WTC11 (cell line): ENCODE measurements at regions not wholly inside any gene's neighbourhood (a gene's known extent, or its start where the extent isn't known, plus 50 kb on each side); places are given as distances from the start of the nearest gene placed in this dataset.

ENCODE experiments used
- ATAC-seq: fragments of 200-7000 bp; cut with Tn5 transposase; 2 replicates; pipeline ENCODE4 v1.10.0; 2021; ENCODE audit warnings: mild to moderate bottlenecking, moderate library complexity
- CTCF ChIA-PET: fragments of 300-600 bp; sonication (Branson Sonifier 250); formaldehyde crosslinking; loops from one replicate; lab custom pipeline; 2021; ENCODE audit warnings: antibody characterized with exemption; lab: Charles Lee
- POLR2A ChIA-PET: fragments of 350-600 bp; sonication (Branson Sonifier 250); formaldehyde crosslinking; loops from one replicate; lab custom pipeline; 2021; ENCODE audit warnings: antibody characterized with exemption; lab: Charles Lee
- DNase-seq: peaks from one replicate; pipeline ENCODE4 v3.0.0; 2021; ENCODE audit warnings: low spot score
- H3K27ac Mint-ChIP-seq: 2 replicates; pipeline ENCODE4 v1.8.0; 2021; ENCODE audit warnings: mixed read lengths
- H3K27me3 Mint-ChIP-seq: 2 replicates; pipeline ENCODE4 v1.8.0; 2021; ENCODE audit warnings: low read depth, mild to moderate bottlenecking, moderate library complexity, mixed read lengths
- H3K36me3 Mint-ChIP-seq: 2 replicates; pipeline ENCODE4 v1.8.0; 2021; ENCODE audit warnings: mixed read lengths
- H3K4me1 Mint-ChIP-seq: 2 replicates; pipeline ENCODE4 v1.8.0; 2022; ENCODE audit warnings: mixed read lengths
- H3K4me3 Mint-ChIP-seq: 2 replicates; pipeline ENCODE4 v1.8.0; 2021; ENCODE audit warnings: mild to moderate bottlenecking, moderate library complexity, mixed read lengths
- H3K9me3 Mint-ChIP-seq: 2 replicates; pipeline ENCODE4 v1.8.0; 2021; ENCODE audit warnings: mixed read lengths
- CREB1 ChIP-seq: sonication (generic); formaldehyde crosslinking; IDR thresholded peaks from 2 replicates; pipeline ENCODE4 v1.8.0; 2023; ENCODE audit warnings: mild to moderate bottlenecking, missing genetic modification reagents
- PRRX2 ChIP-seq: fragments of 250-450 bp; sonication (Bioruptor Pico); IDR thresholded peaks from 2 replicates; pipeline ENCODE4 v1.8.0; 2021; ENCODE audit warnings: mild to moderate bottlenecking
- RORB ChIP-seq: fragments of 250-450 bp; sonication (Bioruptor Pico); IDR thresholded peaks from 2 replicates; pipeline ENCODE4 v1.9.0; 2021; ENCODE audit warnings: mild to moderate bottlenecking
- SOX15 ChIP-seq: fragments of 250-450 bp; sonication (Bioruptor Pico); IDR thresholded peaks from 2 replicates; pipeline ENCODE4 v1.9.0; 2021; ENCODE audit warnings: mild to moderate bottlenecking
- ZBTB21 ChIP-seq: sonication (generic); formaldehyde crosslinking; IDR thresholded peaks from 2 replicates; pipeline ENCODE4 v1.8.1; 2023; ENCODE audit warnings: mild to moderate bottlenecking, missing genetic modification reagents, borderline replicate concordance
- TF ChIP-seq, protein P1 (sequence below): sonication (generic); formaldehyde crosslinking; IDR thresholded peaks from 2 replicates; pipeline ENCODE4 v1.8.0; 2022; ENCODE audit warnings: mild to moderate bottlenecking, missing genetic modification reagents
- TF ChIP-seq, protein P2 (sequence below): sonication (generic); formaldehyde crosslinking; IDR thresholded peaks from 2 replicates; pipeline ENCODE4 v1.8.0; 2023; ENCODE audit warnings: mild to moderate bottlenecking, missing genetic modification reagents
- TF ChIP-seq, protein P3 (sequence below): sonication (generic); formaldehyde crosslinking; IDR thresholded peaks from 2 replicates; pipeline ENCODE4 v1.8.1; 2023; ENCODE audit warnings: mild to moderate bottlenecking, missing genetic modification reagents, moderate library complexity
- TF ChIP-seq, protein P4 (sequence below): sonication (generic); formaldehyde crosslinking; IDR thresholded peaks from 2 replicates; pipeline ENCODE4 v1.8.0; 2023; ENCODE audit warnings: missing genetic modification reagents
- TF ChIP-seq, protein P5 (sequence below): sonication (generic); formaldehyde crosslinking; IDR thresholded peaks from 2 replicates; pipeline ENCODE4 v1.8.1; 2023; ENCODE audit warnings: mild to moderate bottlenecking, missing genetic modification reagents
- TF ChIP-seq, protein P6 (sequence below): sonication (generic); formaldehyde crosslinking; conservative IDR thresholded peaks from 2 replicates; pipeline ENCODE4 v1.8.1; 2023; ENCODE audit warnings: mild to moderate bottlenecking, low read depth, missing genetic modification reagents, moderate library complexity
- TF ChIP-seq, protein P7 (sequence below): sonication (generic); formaldehyde crosslinking; IDR thresholded peaks from 2 replicates; pipeline ENCODE4 v1.8.0; 2022; ENCODE audit warnings: missing genetic modification reagents
- TF ChIP-seq, protein P8 (sequence below): fragments of 250-450 bp; sonication (Bioruptor Pico); conservative IDR thresholded peaks from 2 replicates; pipeline ENCODE4 v1.9.0; 2021; ENCODE audit warnings: mild to moderate bottlenecking

DNA sequence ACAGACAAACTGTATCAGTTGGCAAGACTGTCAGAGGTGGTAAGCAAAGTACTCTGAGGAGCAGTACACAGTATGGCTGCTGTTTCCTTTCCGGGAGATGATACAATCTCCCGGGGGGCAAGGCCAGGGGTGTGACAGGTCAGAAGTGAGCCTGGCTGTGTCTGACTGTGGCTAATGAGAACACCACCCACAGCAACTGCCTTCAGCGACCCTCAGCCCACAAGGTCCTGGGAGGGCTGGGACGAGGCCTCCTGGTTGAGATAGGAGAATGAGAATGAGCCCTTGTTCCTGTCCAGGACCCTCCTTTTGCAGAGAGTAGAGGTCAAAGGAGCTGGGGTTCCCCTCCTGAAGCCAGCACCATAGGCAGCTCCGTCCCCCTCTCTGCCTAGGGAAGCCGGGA, 421.7 kb downstream of the TCERG1L start:
- Mint-ChIP-seq H3K9me3 (peaks cover 57% of the 10 kb centered on the region), H3K4me3 (no peak overlapping the region), H3K36me3 (peaks cover 59% of the 10 kb centered on the region)
- POLR2A ChIA-PET, result no interaction called here
- TF ChIP-seq SOX15 (CRISPR knock-in tag), result no peak
- no peak for TF ChIP-seq RORB (CRISPR knock-in tag)
- TF ChIP-seq PRRX2 (CRISPR knock-in tag), result no peak
- TF ChIP-seq, protein P1, sequence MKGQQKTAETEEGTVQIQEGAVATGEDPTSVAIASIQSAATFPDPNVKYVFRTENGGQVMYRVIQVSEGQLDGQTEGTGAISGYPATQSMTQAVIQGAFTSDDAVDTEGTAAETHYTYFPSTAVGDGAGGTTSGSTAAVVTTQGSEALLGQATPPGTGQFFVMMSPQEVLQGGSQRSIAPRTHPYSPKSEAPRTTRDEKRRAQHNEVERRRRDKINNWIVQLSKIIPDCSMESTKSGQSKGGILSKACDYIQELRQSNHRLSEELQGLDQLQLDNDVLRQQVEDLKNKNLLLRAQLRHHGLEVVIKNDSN (CRISPR knock-in tag), result no peak
- TF ChIP-seq, protein P2, sequence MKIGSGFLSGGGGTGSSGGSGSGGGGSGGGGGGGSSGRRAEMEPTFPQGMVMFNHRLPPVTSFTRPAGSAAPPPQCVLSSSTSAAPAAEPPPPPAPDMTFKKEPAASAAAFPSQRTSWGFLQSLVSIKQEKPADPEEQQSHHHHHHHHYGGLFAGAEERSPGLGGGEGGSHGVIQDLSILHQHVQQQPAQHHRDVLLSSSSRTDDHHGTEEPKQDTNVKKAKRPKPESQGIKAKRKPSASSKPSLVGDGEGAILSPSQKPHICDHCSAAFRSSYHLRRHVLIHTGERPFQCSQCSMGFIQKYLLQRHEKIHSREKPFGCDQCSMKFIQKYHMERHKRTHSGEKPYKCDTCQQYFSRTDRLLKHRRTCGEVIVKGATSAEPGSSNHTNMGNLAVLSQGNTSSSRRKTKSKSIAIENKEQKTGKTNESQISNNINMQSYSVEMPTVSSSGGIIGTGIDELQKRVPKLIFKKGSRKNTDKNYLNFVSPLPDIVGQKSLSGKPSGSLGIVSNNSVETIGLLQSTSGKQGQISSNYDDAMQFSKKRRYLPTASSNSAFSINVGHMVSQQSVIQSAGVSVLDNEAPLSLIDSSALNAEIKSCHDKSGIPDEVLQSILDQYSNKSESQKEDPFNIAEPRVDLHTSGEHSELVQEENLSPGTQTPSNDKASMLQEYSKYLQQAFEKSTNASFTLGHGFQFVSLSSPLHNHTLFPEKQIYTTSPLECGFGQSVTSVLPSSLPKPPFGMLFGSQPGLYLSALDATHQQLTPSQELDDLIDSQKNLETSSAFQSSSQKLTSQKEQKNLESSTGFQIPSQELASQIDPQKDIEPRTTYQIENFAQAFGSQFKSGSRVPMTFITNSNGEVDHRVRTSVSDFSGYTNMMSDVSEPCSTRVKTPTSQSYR (CRISPR knock-in tag), result no peak
- TF ChIP-seq, protein P3, sequence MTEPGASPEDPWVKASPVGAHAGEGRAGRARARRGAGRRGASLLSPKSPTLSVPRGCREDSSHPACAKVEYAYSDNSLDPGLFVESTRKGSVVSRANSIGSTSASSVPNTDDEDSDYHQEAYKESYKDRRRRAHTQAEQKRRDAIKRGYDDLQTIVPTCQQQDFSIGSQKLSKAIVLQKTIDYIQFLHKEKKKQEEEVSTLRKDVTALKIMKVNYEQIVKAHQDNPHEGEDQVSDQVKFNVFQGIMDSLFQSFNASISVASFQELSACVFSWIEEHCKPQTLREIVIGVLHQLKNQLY (CRISPR knock-in tag), result no peak
- TF ChIP-seq, protein P4, sequence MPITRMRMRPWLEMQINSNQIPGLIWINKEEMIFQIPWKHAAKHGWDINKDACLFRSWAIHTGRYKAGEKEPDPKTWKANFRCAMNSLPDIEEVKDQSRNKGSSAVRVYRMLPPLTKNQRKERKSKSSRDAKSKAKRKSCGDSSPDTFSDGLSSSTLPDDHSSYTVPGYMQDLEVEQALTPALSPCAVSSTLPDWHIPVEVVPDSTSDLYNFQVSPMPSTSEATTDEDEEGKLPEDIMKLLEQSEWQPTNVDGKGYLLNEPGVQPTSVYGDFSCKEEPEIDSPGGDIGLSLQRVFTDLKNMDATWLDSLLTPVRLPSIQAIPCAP (CRISPR knock-in tag), result no peak
- TF ChIP-seq, all 79 proteins: peak for 0
- no peak overlapping the region for H3K27ac Mint-ChIP-seq
- DNase-seq (no peak), ATAC-seq (no peak)
- CTCF ChIA-PET, result no interaction called here
- H3K4me1 Mint-ChIP-seq, result no peaks in the 10 kb centered on the region
- peaks cover 8% of the 10 kb centered on the region for H3K27me3 Mint-ChIP-seq

DNA sequence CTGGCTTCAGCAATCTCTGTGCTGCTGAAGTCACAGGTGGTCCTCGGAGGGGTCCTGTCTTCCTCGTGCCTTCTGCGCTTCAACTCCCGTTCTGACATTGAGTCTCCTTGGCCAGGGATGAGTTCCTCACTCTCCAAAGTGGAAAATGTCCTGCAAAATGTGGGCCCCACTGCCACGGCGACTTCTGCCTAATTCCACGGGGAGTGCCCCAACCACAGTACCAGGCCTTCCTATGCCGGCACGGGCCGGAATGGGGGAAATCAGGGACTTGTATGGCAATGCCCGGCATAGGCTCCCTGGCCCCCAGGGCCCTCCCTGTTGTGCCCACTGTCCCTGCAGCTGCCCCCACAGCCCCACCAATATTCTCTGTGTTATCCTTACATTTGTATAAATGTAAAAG, 420.5 kb downstream of the TCERG1L start:
- no peak overlapping the region for H3K27ac Mint-ChIP-seq
- peaks cover 64% of the 10 kb centered on the region for H3K36me3 Mint-ChIP-seq
- H3K4me1 Mint-ChIP-seq, result peaks cover 4% of the 10 kb centered on the region
- H3K4me3 Mint-ChIP-seq, result no peak overlapping the region
- no peak for ATAC-seq
- H3K27me3 Mint-ChIP-seq, result peaks cover 8% of the 10 kb centered on the region
- POLR2A ChIA-PET, result no interaction called here
- H3K9me3 Mint-ChIP-seq, result peaks cover 63% of the 10 kb centered on the region
- TF ChIP-seq, protein P5, sequence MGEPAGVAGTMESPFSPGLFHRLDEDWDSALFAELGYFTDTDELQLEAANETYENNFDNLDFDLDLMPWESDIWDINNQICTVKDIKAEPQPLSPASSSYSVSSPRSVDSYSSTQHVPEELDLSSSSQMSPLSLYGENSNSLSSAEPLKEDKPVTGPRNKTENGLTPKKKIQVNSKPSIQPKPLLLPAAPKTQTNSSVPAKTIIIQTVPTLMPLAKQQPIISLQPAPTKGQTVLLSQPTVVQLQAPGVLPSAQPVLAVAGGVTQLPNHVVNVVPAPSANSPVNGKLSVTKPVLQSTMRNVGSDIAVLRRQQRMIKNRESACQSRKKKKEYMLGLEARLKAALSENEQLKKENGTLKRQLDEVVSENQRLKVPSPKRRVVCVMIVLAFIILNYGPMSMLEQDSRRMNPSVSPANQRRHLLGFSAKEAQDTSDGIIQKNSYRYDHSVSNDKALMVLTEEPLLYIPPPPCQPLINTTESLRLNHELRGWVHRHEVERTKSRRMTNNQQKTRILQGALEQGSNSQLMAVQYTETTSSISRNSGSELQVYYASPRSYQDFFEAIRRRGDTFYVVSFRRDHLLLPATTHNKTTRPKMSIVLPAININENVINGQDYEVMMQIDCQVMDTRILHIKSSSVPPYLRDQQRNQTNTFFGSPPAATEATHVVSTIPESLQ (CRISPR knock-in tag), result no peak
- TF ChIP-seq, protein P6, sequence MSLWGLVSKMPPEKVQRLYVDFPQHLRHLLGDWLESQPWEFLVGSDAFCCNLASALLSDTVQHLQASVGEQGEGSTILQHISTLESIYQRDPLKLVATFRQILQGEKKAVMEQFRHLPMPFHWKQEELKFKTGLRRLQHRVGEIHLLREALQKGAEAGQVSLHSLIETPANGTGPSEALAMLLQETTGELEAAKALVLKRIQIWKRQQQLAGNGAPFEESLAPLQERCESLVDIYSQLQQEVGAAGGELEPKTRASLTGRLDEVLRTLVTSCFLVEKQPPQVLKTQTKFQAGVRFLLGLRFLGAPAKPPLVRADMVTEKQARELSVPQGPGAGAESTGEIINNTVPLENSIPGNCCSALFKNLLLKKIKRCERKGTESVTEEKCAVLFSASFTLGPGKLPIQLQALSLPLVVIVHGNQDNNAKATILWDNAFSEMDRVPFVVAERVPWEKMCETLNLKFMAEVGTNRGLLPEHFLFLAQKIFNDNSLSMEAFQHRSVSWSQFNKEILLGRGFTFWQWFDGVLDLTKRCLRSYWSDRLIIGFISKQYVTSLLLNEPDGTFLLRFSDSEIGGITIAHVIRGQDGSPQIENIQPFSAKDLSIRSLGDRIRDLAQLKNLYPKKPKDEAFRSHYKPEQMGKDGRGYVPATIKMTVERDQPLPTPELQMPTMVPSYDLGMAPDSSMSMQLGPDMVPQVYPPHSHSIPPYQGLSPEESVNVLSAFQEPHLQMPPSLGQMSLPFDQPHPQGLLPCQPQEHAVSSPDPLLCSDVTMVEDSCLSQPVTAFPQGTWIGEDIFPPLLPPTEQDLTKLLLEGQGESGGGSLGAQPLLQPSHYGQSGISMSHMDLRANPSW (CRISPR knock-in tag), result no peak
- TF ChIP-seq, protein P3 (CRISPR knock-in tag), result no peak
- no peak for TF ChIP-seq ZBTB21 (CRISPR knock-in tag)
- no peak for TF ChIP-seq CREB1
- TF ChIP-seq, protein P7, sequence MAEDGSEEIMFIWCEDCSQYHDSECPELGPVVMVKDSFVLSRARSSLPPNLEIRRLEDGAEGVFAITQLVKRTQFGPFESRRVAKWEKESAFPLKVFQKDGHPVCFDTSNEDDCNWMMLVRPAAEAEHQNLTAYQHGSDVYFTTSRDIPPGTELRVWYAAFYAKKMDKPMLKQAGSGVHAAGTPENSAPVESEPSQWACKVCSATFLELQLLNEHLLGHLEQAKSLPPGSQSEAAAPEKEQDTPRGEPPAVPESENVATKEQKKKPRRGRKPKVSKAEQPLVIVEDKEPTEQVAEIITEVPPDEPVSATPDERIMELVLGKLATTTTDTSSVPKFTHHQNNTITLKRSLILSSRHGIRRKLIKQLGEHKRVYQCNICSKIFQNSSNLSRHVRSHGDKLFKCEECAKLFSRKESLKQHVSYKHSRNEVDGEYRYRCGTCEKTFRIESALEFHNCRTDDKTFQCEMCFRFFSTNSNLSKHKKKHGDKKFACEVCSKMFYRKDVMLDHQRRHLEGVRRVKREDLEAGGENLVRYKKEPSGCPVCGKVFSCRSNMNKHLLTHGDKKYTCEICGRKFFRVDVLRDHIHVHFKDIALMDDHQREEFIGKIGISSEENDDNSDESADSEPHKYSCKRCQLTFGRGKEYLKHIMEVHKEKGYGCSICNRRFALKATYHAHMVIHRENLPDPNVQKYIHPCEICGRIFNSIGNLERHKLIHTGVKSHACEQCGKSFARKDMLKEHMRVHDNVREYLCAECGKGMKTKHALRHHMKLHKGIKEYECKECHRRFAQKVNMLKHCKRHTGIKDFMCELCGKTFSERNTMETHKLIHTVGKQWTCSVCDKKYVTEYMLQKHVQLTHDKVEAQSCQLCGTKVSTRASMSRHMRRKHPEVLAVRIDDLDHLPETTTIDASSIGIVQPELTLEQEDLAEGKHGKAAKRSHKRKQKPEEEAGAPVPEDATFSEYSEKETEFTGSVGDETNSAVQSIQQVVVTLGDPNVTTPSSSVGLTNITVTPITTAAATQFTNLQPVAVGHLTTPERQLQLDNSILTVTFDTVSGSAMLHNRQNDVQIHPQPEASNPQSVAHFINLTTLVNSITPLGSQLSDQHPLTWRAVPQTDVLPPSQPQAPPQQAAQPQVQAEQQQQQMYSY (CRISPR knock-in tag), result no peak
- TF ChIP-seq, protein P8, sequence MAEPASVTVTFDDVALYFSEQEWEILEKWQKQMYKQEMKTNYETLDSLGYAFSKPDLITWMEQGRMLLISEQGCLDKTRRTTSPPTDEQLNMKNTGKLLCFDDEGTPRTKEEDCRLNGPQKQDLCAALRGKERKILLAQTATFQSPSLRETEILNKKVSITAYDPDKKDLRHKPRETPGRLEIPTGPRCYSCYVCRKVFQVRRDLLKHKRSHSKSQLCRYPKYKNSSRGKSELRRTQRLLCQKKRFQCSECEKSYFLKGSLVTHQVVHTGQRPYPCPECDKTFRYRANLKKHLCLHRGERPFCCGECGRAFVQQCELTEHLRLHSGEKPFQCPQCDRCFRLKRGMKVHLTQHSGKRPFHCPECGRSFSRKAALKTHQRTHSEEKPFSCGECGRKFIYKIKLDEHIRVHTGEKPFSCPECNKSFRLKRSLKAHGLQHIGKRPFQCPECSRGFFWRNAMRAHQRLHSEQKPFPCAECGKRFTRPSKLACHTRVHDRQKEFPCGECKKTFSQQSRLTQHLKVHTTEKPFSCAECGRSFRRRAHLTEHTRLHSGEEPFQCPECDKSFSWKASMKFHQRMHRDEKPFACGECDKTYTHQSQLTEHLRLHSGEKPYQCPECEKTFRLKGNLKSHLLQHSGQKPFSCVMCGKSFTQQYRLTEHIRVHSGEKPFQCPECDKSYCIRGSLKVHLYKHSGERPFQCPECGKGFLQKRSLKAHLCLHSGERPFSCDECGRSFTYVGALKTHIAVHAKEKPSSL (CRISPR knock-in tag), result no peak
- DNase-seq, result no peak
- CTCF ChIA-PET, result no interaction called here
